ENCODE measurements at regions not wholly inside any gene's neighbourhood (a gene's known extent, or its start where the extent isn't known, plus 50 kb on each side); places are given as distances from the start of the nearest gene placed in this dataset.
"Not testable (repeated sequence)": the region's sequence is repeated elsewhere in the genome, so short reads cannot be mapped to it uniquely, and the experiment has no call there.

GRCh38 chr5:96112123-96112670, 150.5 kb upstream of the ELL2 start:
- H3K27me3 Mint-ChIP-seq (ENCODE audit: low read depth) = no peaks in the 10 kb centered on the region; the same call in 1 of the 2 replicates
- H3K4me3 Mint-ChIP-seq = no peak overlapping the region
- no peak overlapping the region for H3K27ac Mint-ChIP-seq
- peaks cover 7% of the 10 kb centered on the region for H3K36me3 Mint-ChIP-seq
- POLR2A ChIA-PET = no interaction called here
- peaks cover 11% of the 10 kb centered on the region for H3K4me1 Mint-ChIP-seq
- H3K9me3 Mint-ChIP-seq = peaks cover 8% of the 10 kb centered on the region
- CTCF ChIA-PET = no interaction called here
- ATAC-seq (no peak), DNase-seq (ENCODE audit: low spot score) (no peak)
- no peak for TF ChIP-seq IRF2 (CRISPR knock-in tag; IDR thresholded peaks at IDR 0.05; ENCODE audit: borderline replicate concordance, low read depth)

GRCh38 chr5:96111080-96111756, 149.6 kb upstream of the ELL2 start:
- CTCF ChIA-PET = no interaction called here
- Mint-ChIP-seq H3K36me3 (peaks cover 7% of the 10 kb centered on the region), H3K4me3 (no peak overlapping the region), H3K9me3 (peaks cover 8% of the 10 kb centered on the region), H3K4me1 (peaks cover 11% of the 10 kb centered on the region), H3K27me3 (ENCODE audit: low read depth) (no peaks in the 10 kb centered on the region; the same call in 1 of the 2 replicates), H3K27ac (no peak overlapping the region)
- POLR2A ChIA-PET = no interaction called here
- no peak for DNase-seq (ENCODE audit: low spot score)
- ATAC-seq = no peak
- no peak for TF ChIP-seq NFYB (CRISPR knock-in tag; conservative IDR thresholded peaks at IDR 0.05; ENCODE audit: low read depth)

- TF ChIP-seq FOXK1 (CRISPR knock-in tag; IDR thresholded peaks at IDR 0.05) = no peak
- TF ChIP-seq RORB (CRISPR knock-in tag; IDR thresholded peaks at IDR 0.05) = no peak
- TF ChIP-seq ZNF423 (CRISPR knock-in tag; IDR thresholded peaks at IDR 0.05) = no peak
- TF ChIP-seq ATF2 (CRISPR knock-in tag; IDR thresholded peaks at IDR 0.05; ENCODE audit: borderline replicate concordance, low read depth) = no peak
- TF ChIP-seq ZNF671 (CRISPR knock-in tag; IDR thresholded peaks at IDR 0.05) = no peak
- TF ChIP-seq HMGA2 (CRISPR knock-in tag; IDR thresholded peaks at IDR 0.05) = no peak
- no peak for TF ChIP-seq KAT7 (CRISPR knock-in tag; IDR thresholded peaks at IDR 0.05; ENCODE audit: borderline replicate concordance)
- no peak for TF ChIP-seq RELA (CRISPR knock-in tag; IDR thresholded peaks at IDR 0.05; ENCODE audit: borderline replicate concordance)
- TF ChIP-seq, protein P1, sequence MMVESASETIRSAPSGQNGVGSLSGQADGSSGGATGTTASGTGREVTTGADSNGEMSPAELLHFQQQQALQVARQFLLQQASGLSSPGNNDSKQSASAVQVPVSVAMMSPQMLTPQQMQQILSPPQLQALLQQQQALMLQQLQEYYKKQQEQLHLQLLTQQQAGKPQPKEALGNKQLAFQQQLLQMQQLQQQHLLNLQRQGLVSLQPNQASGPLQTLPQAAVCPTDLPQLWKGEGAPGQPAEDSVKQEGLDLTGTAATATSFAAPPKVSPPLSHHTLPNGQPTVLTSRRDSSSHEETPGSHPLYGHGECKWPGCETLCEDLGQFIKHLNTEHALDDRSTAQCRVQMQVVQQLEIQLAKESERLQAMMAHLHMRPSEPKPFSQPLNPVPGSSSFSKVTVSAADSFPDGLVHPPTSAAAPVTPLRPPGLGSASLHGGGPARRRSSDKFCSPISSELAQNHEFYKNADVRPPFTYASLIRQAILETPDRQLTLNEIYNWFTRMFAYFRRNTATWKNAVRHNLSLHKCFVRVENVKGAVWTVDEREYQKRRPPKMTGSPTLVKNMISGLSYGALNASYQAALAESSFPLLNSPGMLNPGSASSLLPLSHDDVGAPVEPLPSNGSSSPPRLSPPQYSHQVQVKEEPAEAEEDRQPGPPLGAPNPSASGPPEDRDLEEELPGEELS (CRISPR knock-in tag; IDR thresholded peaks at IDR 0.05) = no peak
- TF ChIP-seq ZNF425 (CRISPR knock-in tag; conservative IDR thresholded peaks at IDR 0.05) = no peak
- TF ChIP-seq CREB1 (CRISPR knock-in tag; IDR thresholded peaks at IDR 0.05) = no peak
- TF ChIP-seq NFATC4 (CRISPR knock-in tag; IDR thresholded peaks at IDR 0.05) = no peak
- no peak for TF ChIP-seq GTF2I (CRISPR knock-in tag; conservative IDR thresholded peaks at IDR 0.05)
- TF ChIP-seq ZBTB43 (CRISPR knock-in tag; IDR thresholded peaks at IDR 0.05) = no peak
- TF ChIP-seq USF2 (CRISPR knock-in tag; IDR thresholded peaks at IDR 0.05) = no peak
- TF ChIP-seq JAZF1 (CRISPR knock-in tag; IDR thresholded peaks at IDR 0.05) = no peak
- H3K4me3 Mint-ChIP-seq = no peak overlapping the region
- DNase-seq (ENCODE audit: low spot score) = no peak
- CTCF ChIA-PET = no interaction called here
- no peak for ATAC-seq
- no peaks in the 10 kb centered on the region; the same call in 1 of the 2 replicates for H3K27me3 Mint-ChIP-seq (ENCODE audit: low read depth)
- peaks cover 15% of the 10 kb centered on the region for H3K9me3 Mint-ChIP-seq
- H3K27ac Mint-ChIP-seq = no peak overlapping the region
- peaks cover 13% of the 10 kb centered on the region for H3K36me3 Mint-ChIP-seq
- peaks cover 11% of the 10 kb centered on the region for H3K4me1 Mint-ChIP-seq
- POLR2A ChIA-PET = no interaction called here
Measured at GRCh38 chr5:96110300-96110699, 148.6 kb upstream of the ELL2 start.

DNA sequence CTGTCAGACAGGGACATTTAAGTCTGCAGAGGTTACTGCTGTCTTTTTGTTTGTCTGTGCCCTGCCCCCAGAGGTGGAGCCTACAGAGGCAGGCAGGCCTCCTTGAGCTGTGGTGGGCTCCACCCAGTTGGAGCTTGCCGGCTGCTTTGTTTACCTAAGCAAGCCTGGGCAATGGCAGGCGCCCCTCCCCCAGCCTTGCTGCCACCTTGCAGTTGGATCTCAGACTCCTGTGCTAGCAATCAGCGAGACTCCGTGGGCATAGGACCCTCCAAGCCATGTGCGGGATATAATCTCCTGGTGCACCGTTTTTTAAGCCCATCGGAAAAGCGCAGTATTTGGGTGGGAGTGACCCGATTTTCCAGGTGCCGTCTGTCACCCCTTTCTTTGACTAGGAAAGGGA, 147.0 kb upstream of the ELL2 start:
- H3K27me3 Mint-ChIP-seq (ENCODE audit: low read depth); DNase-seq (ENCODE audit: low spot score); POLR2A ChIA-PET; ATAC-seq; CTCF ChIA-PET; H3K4me3 Mint-ChIP-seq; H3K27ac Mint-ChIP-seq: not testable (repeated sequence)
- Mint-ChIP-seq H3K36me3 (peaks cover 15% of the 10 kb centered on the region), H3K9me3 (peaks cover 15% of the 10 kb centered on the region), H3K4me1 (peaks cover 11% of the 10 kb centered on the region)

GRCh38 chr5:96103829-96104228, 142.2 kb upstream of the ELL2 start:
- DNase-seq (ENCODE audit: low spot score); H3K4me3 Mint-ChIP-seq; H3K27me3 Mint-ChIP-seq (ENCODE audit: low read depth); ATAC-seq; POLR2A ChIA-PET; H3K27ac Mint-ChIP-seq; H3K4me1 Mint-ChIP-seq; H3K9me3 Mint-ChIP-seq; H3K36me3 Mint-ChIP-seq; CTCF ChIA-PET: not testable (repeated sequence)
